Smooth muscle cell (in vitro differentiated cells): ENCODE measurements at regions not wholly inside any gene's neighbourhood (a gene's known extent, or its start where the extent isn't known, plus 50 kb on each side); places are given as distances from the start of the nearest gene placed in this dataset.

ENCODE experiments used
- DNase-seq: peaks from one replicate; lab custom pipeline; 2025; ENCODE audit not compliant: unreplicated experiment; lab: John Stamatoyannopoulos, UW
- H2AFZ ChIP-seq: fragments of 200-600 bp; sonication (generic); 2 replicates; pipeline ENCODE4 v1.6.0; 2016; ENCODE audit warnings: antibody characterized with exemption, low read depth, mild to moderate bottlenecking
- H3F3A ChIP-seq: fragments of 200-600 bp; sonication (generic); 2 replicates; pipeline ENCODE4 v1.6.0; 2017; ENCODE audit warnings: antibody characterized with exemption, low read depth
- H3K27ac ChIP-seq: fragments of 200-600 bp; sonication (generic); 2 replicates; pipeline ENCODE4 v1.5.1; 2016; ENCODE audit warnings: low read depth, mild to moderate bottlenecking
- H3K27me3 ChIP-seq: fragments of 200-600 bp; sonication (generic); 2 replicates; pipeline ENCODE4 v1.6.1; 2016; ENCODE audit warnings: low read depth, mild to moderate bottlenecking
- H3K36me3 ChIP-seq: fragments of 200-600 bp; sonication (generic); 2 replicates; pipeline ENCODE4 v1.5.1; 2016; ENCODE audit warnings: low read depth
- H3K4me1 ChIP-seq: fragments of 200-600 bp; sonication (generic); 2 replicates; pipeline ENCODE4 v1.5.1; 2016; ENCODE audit warnings: low read depth
- H3K4me2 ChIP-seq: fragments of 200-600 bp; sonication (generic); 2 replicates; pipeline ENCODE4 v1.6.0; 2016; ENCODE audit warnings: mild to moderate bottlenecking
- H3K4me3 ChIP-seq: fragments of 200-600 bp; sonication (generic); 2 replicates; pipeline ENCODE4 v1.5.1; 2016; ENCODE audit warnings: mild to moderate bottlenecking
- H3K79me2 ChIP-seq: fragments of 200-600 bp; sonication (generic); 2 replicates; pipeline ENCODE4 v1.6.0; 2016; ENCODE audit warnings: low read depth, mild to moderate bottlenecking
- H3K9ac ChIP-seq: fragments of 200-600 bp; sonication (generic); 2 replicates; pipeline ENCODE4 v1.6.0; 2016; ENCODE audit warnings: low read depth
- H3K9me3 ChIP-seq: fragments of 200-600 bp; sonication (generic); replicated peaks from 2 replicates; pipeline ENCODE4 v1.5.1; 2016; ENCODE audit warnings: low read depth
- H4K20me1 ChIP-seq: fragments of 200-600 bp; sonication (generic); 2 replicates; pipeline ENCODE4 v1.6.0; 2016; ENCODE audit warnings: low read depth
- WGBS: methylation state at CpG from one replicate; pipeline ENCODE4 v1.1.7; 2016; ENCODE audit warnings: low lambda C conversion rate; 5-methylcytosine and 5-hydroxymethylcytosine counted together
- TF ChIP-seq, protein P1 (sequence below): fragments of 200-600 bp; sonication (generic); IDR thresholded peaks from 2 replicates; pipeline ENCODE4 v1.5.1; 2017; ENCODE audit warnings: borderline replicate concordance, mild to moderate bottlenecking, antibody characterized with exemption; ENCODE audit not compliant: insufficient read depth, poor library complexity, severe bottlenecking

DNA sequence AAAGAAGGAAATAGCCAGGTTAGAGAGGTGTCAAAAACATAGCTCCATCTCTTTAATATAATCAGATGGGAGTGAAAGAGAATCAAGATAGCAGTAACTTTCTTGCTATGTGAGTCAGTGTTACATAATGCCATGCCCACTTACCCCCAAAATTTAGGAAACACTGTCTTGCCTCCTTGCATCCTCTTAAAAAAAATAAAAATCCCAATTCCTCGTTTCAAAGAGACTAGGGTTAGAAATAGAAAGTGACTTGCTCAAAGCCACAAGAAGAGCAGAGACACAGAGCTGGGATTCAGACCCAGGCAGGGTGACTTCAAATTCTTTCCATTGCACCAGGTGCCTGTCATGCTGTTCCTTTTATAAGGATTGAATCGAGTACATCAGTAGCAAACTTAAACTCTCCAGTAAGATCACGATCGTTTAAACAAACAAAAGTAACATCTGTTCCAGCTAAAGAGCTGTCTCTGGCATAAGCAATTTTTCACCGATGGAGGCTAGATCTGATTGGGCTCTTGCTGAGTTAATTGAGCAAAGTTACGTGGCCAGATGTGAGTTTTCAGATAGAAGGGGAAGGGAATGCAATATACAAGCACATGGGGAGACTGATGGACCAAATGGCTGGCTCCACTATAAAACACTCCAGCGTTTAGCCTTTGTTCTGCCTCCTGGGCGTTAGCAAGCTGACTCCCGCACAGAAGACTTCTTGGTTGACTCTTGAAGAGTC is 176.9 kb downstream of the PALM2AKAP2 start:
- 52% methylated on average over 9 of the region's 9 CpGs for WGBS
- no peak for DNase-seq
- Histone ChIP-seq H2AFZ (no peak overlapping the region), H4K20me1 (no peaks in the 10 kb centered on the region), H3K36me3 (no peaks in the 10 kb centered on the region), H3K4me2 (peak overlapping the region; percentile 15), H3K27me3 (no peaks in the 10 kb centered on the region), H3F3A (no peaks in the 10 kb centered on the region), H3K9ac (no peak overlapping the region), H3K27ac (no peak overlapping the region), H3K4me1 (no peaks in the 10 kb centered on the region), H3K9me3 (no peaks in the 10 kb centered on the region), H3K79me2 (no peaks in the 10 kb centered on the region), H3K4me3 (no peak overlapping the region)
- TF ChIP-seq, protein P1, sequence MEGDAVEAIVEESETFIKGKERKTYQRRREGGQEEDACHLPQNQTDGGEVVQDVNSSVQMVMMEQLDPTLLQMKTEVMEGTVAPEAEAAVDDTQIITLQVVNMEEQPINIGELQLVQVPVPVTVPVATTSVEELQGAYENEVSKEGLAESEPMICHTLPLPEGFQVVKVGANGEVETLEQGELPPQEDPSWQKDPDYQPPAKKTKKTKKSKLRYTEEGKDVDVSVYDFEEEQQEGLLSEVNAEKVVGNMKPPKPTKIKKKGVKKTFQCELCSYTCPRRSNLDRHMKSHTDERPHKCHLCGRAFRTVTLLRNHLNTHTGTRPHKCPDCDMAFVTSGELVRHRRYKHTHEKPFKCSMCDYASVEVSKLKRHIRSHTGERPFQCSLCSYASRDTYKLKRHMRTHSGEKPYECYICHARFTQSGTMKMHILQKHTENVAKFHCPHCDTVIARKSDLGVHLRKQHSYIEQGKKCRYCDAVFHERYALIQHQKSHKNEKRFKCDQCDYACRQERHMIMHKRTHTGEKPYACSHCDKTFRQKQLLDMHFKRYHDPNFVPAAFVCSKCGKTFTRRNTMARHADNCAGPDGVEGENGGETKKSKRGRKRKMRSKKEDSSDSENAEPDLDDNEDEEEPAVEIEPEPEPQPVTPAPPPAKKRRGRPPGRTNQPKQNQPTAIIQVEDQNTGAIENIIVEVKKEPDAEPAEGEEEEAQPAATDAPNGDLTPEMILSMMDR = no peak

DNA sequence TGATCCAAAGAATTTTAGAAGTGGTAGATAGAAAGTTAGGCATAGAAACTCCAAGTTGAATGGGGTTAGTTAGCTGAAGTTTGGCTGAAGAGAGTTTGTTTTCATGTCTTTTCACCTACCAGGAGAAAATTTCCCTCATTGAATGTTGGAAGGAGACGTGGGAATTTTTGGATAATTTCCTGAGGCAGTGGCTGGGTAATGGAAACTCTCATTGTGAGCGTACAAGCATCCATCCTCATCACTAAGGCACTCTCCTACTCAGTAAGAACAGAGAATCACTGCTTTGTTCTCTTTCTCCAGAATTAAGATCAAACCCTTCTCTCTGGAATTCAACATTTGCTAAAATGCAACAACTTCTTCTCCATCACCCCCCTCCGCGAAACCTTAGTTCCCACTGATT is 179.7 kb downstream of the PALM2AKAP2 start:
- WGBS = 97% methylated on average over 4 of the region's 4 CpGs
- Histone ChIP-seq H3K9me3 (no peaks in the 10 kb centered on the region), H3F3A (no peaks in the 10 kb centered on the region), H4K20me1 (no peaks in the 10 kb centered on the region), H3K27ac (no peak overlapping the region), H3K36me3 (no peaks in the 10 kb centered on the region), H3K4me2 (no peak overlapping the region), H3K79me2 (no peaks in the 10 kb centered on the region), H3K9ac (no peak overlapping the region), H2AFZ (no peak overlapping the region), H3K4me3 (no peak overlapping the region), H3K27me3 (no peaks in the 10 kb centered on the region), H3K4me1 (no peaks in the 10 kb centered on the region)
- no peak for DNase-seq
- TF ChIP-seq, protein P1 = no peak

DNA sequence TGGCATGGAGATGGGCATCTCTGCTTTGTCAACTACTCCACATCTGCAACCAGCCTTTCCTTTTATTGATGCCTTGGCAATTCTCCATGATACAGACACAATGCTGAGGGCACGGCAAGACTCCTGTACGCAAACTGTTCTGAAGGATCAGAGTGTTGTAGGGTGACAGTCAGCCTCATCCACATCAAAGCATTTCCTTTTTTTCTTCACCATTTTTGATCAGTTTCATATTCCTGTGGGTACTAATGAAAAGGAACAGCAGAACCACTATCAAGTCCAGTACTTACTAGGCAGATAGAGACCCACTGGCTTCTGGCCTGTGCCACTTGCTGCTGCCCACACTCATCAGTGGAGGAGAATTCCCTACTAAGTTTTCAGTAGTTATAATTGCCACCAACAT is 181.6 kb downstream of the PALM2AKAP2 start:
- Histone ChIP-seq H3K27ac (no peak overlapping the region), H3K36me3 (no peaks in the 10 kb centered on the region), H3K9ac (no peak overlapping the region), H3K4me2 (no peak overlapping the region), H3K79me2 (no peaks in the 10 kb centered on the region), H3K27me3 (no peaks in the 10 kb centered on the region), H4K20me1 (no peaks in the 10 kb centered on the region), H3K4me1 (no peaks in the 10 kb centered on the region), H3K9me3 (no peaks in the 10 kb centered on the region), H3F3A (no peaks in the 10 kb centered on the region), H2AFZ (no peak overlapping the region), H3K4me3 (no peak overlapping the region)
- WGBS = 100% methylated on average over 2 of the region's 2 CpGs
- no peak for DNase-seq
- TF ChIP-seq, protein P1 = no peak

DNA sequence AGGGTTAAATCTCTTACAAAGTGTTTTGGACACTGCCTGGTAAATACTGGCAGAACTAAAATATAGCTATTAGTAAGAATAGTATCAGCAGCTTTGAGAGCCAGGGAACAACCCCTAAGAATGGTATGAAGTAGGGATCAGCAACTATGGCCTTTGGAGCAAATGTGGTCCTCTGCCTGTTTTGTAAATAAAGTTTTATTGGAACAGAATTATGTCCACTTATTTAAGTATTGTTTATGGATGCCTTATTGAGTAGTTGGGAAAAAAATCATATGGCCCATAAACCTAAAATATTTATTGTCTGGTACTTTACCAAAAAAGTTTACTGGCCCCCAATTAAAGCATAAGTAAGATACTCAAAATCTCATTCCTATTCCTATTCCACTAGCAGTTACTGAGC is 182.2 kb downstream of the PALM2AKAP2 start:
- no peak for DNase-seq

More for the DNA sequence above, 182.2 kb downstream of the PALM2AKAP2 start:
- TF ChIP-seq, protein P1 = no peak
- H3F3A ChIP-seq = no peaks in the 10 kb centered on the region
- H3K4me1 ChIP-seq = no peaks in the 10 kb centered on the region
- no peaks in the 10 kb centered on the region for H3K27me3 ChIP-seq
- no peak overlapping the region for H3K9ac ChIP-seq
- H2AFZ ChIP-seq = no peak overlapping the region
- H3K79me2 ChIP-seq = no peaks in the 10 kb centered on the region
- H3K36me3 ChIP-seq = no peaks in the 10 kb centered on the region
- H3K9me3 ChIP-seq = no peaks in the 10 kb centered on the region
- H4K20me1 ChIP-seq = no peaks in the 10 kb centered on the region
- H3K27ac ChIP-seq = no peak overlapping the region
- H3K4me2 ChIP-seq = no peak overlapping the region
- H3K4me3 ChIP-seq = no peak overlapping the region
